SK-N-SH (cell line): ENCODE measurements at regions not wholly inside any gene's neighbourhood (a gene's known extent, or its start where the extent isn't known, plus 50 kb on each side); places are given as distances from the start of the nearest gene placed in this dataset.

Source experiments
- ELF1 ChIP-seq: IDR thresholded peaks from 2 replicates; pipeline ENCODE4 v1.4.0; 2012
- MEF2A ChIP-seq: IDR thresholded peaks from 2 replicates; pipeline ENCODE4 v1.4.0; 2012; ENCODE audit warnings: low read depth, borderline replicate concordance
- NRF1 ChIP-seq: IDR thresholded peaks from 2 replicates; pipeline ENCODE4 v1.6.1; 2012; ENCODE audit warnings: low read depth, mild to moderate bottlenecking, low read length
- TAF1 ChIP-seq: IDR thresholded peaks from 2 replicates; pipeline ENCODE4 v1.6.1; 2012; ENCODE audit warnings: low read depth, mild to moderate bottlenecking, low read length, moderate library complexity, borderline replicate concordance
- TF ChIP-seq, protein P1 (sequence below): fragments of 150-350 bp; IDR thresholded peaks from 2 replicates; pipeline ENCODE4 v1.6.1; 2017; ENCODE audit warnings: antibody characterized with exemption, low read length, low read depth, borderline replicate concordance

DNA sequence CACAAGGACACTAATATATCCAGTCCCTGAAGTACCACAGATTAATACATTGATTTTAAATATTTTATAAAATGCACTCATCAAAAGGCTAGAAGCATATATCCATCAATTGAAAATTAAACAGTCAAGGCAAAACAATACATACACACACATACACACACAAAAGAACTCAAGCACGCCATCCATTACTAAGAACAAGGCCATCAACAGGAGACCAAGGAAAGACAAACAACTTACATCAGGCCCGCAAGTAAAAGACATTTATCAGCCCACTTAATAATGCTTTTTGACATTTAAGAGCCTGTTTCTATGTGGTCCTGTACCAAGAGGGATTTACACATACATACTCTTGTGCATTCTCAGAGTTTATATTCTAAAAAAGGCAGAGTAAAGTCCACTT, 50.0 kb upstream of the ZNF827 start (continued):
- no peak for TF ChIP-seq NRF1
- no peak for TF ChIP-seq TAF1
- TF ChIP-seq MEF2A = no peak
- TF ChIP-seq, protein P1, sequence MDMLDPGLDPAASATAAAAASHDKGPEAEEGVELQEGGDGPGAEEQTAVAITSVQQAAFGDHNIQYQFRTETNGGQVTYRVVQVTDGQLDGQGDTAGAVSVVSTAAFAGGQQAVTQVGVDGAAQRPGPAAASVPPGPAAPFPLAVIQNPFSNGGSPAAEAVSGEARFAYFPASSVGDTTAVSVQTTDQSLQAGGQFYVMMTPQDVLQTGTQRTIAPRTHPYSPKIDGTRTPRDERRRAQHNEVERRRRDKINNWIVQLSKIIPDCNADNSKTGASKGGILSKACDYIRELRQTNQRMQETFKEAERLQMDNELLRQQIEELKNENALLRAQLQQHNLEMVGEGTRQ = no peak
- no peak for TF ChIP-seq ELF1
